Endothelial cell of umbilical vein (primary cell): ENCODE measurements at regions not wholly inside any gene's neighbourhood (a gene's known extent, or its start where the extent isn't known, plus 50 kb on each side); places are given as distances from the start of the nearest gene placed in this dataset.

Experiments used
- BruUV-seq: library from RNA; stranded (reverse); fragments of 400-500 nt; replicated peaks from 2 replicates; lab custom pipeline; 2021; lab: Mats Ljungman, UMichigan
- CTCF ChIA-PET: fragments of 300-600, 350-600 bp; sonication (Branson Sonifier 250); formaldehyde crosslinking; loops from one replicate; lab custom pipeline; 2021; ENCODE audit warnings: antibody characterized with exemption, inconsistent platforms; lab: Charles Lee
- POLR2A ChIA-PET: fragments of 300-600, 350-600 bp; sonication (Branson Sonifier 250); formaldehyde crosslinking; loops from one replicate; lab custom pipeline; 2021; ENCODE audit warnings: antibody characterized with exemption, inconsistent platforms; lab: Charles Lee
- DNase-seq: peaks from one replicate; pipeline ENCODE4 v3.0.0-alpha.2; 2011; ENCODE audit warnings: low read depth, low spot score
- FAIRE-seq: peaks from 2 replicates; lab custom pipeline; 2011; peaks lifted over from hg19 to GRCh38; lab: Jason Lieb, UNC
- H2AFZ ChIP-seq: 2 replicates; pipeline ENCODE4 v1.6.0; 2012; ENCODE audit warnings: low read depth, low read length, control low read depth, inconsistent platforms
- H3K27ac ChIP-seq: 2 replicates; pipeline ENCODE4 v1.5.1; 2011; ENCODE audit warnings: low read depth, mild to moderate bottlenecking, control low read depth, low read length, moderate library complexity; ENCODE audit not compliant: insufficient read depth
- H3K27me3 ChIP-seq, 2 experiments: 2 replicates each; pipeline versions ENCODE4 v1.6.0 to v1.6.1; 2011; ENCODE audit warnings: low read length in 2 of 2, mixed read lengths in 1 of 2; ENCODE audit not compliant: control insufficient read depth in 2 of 2, insufficient read depth in 2 of 2
- H3K36me3 ChIP-seq, 2 experiments: 2 replicates in 1 of 2; 3 replicates in 1 of 2; pipeline ENCODE4 v1.5.1; 2011; ENCODE audit warnings: low read length in 2 of 2, mild to moderate bottlenecking in 1 of 2, moderate library complexity in 1 of 2; ENCODE audit not compliant: control insufficient read depth in 2 of 2, insufficient read depth in 2 of 2; ENCODE audit errors: extremely low read depth in 1 of 2
- H3K4me1 ChIP-seq: 3 replicates; pipeline ENCODE4 v1.5.1; 2011; ENCODE audit warnings: mild to moderate bottlenecking, low read length; ENCODE audit not compliant: control insufficient read depth, insufficient read depth; ENCODE audit errors: extremely low read depth
- H3K4me2 ChIP-seq: 2 replicates; pipeline ENCODE4 v1.6.1; 2011; ENCODE audit warnings: low read length, control low read depth, mixed read lengths; ENCODE audit not compliant: insufficient read depth
- H3K4me3 ChIP-seq, 3 experiments: fragments of 200-600 bp in 1 of 3; sonication (generic), shearing (Covaris generic) in 1 of 3; replicated peaks in 1 of 3; 2 replicates each; pipeline ENCODE4 v1.5.1; 2011 to 2016; ENCODE audit warnings: control low read depth in 3 of 3, low read length in 3 of 3, mild to moderate bottlenecking in 2 of 3, inconsistent platforms in 1 of 3, low read depth in 1 of 3, moderate library complexity in 1 of 3; ENCODE audit not compliant: insufficient read depth in 1 of 3
- H3K79me2 ChIP-seq: 2 replicates; pipeline ENCODE4 v1.6.0; 2012; ENCODE audit warnings: low read length, inconsistent platforms; ENCODE audit not compliant: control insufficient read depth, insufficient read depth
- H3K9ac ChIP-seq: replicated peaks from 2 replicates; pipeline ENCODE3; 2011; ENCODE audit warnings: low read length, control low read depth; ENCODE audit not compliant: insufficient read depth; ENCODE audit errors: extremely low read depth
- H3K9me1 ChIP-seq: replicated peaks from 3 replicates; pipeline ENCODE4 v1.6.0; 2011; ENCODE audit warnings: mild to moderate bottlenecking, low read length; ENCODE audit not compliant: control insufficient read depth, insufficient read depth; ENCODE audit errors: extremely low read depth
- H3K9me3 ChIP-seq: replicated peaks from 2 replicates; pipeline ENCODE4 v1.5.1; 2012; ENCODE audit warnings: low read length, inconsistent platforms; ENCODE audit not compliant: control insufficient read depth, insufficient read depth
- H4K20me1 ChIP-seq: replicated peaks from 2 replicates; pipeline ENCODE3; 2011; ENCODE audit warnings: mild to moderate bottlenecking, low read length; ENCODE audit not compliant: control insufficient read depth, insufficient read depth; ENCODE audit errors: extremely low read depth
- EZH2 ChIP-seq: IDR thresholded peaks from 2 replicates; pipeline ENCODE4 v1.6.1; 2012; ENCODE audit warnings: borderline replicate concordance, low read depth, mild to moderate bottlenecking, moderate library complexity, low read length, inconsistent platforms; ENCODE audit not compliant: severe bottlenecking
- FOS ChIP-seq: IDR thresholded peaks from 2 replicates; pipeline ENCODE4 v1.6.1; 2011; ENCODE audit warnings: mild to moderate bottlenecking, low read length, moderate library complexity, borderline replicate concordance; ENCODE audit not compliant: insufficient read depth
- GATA2 ChIP-seq: IDR thresholded peaks from 2 replicates; pipeline ENCODE4 v1.7.0; 2011; ENCODE audit warnings: low read depth, mild to moderate bottlenecking, moderate library complexity, mixed read lengths, low read length; ENCODE audit not compliant: insufficient read length, insufficient read depth
- JUN ChIP-seq: IDR thresholded peaks from 2 replicates; pipeline ENCODE4 v1.6.1; 2011; ENCODE audit warnings: borderline replicate concordance, low read depth; ENCODE audit not compliant: insufficient read length, insufficient read depth
- MYC ChIP-seq: IDR thresholded peaks from one replicate; pipeline ENCODE4 v1.6.1; 2011; ENCODE audit warnings: mild to moderate bottlenecking, low read depth, low read length
- POLR2A ChIP-seq: IDR thresholded peaks from 2 replicates; pipeline ENCODE4 v1.6.1; 2012; ENCODE audit warnings: low read depth, mild to moderate bottlenecking, control low read depth, low read length
- POLR2AphosphoS5 ChIP-seq: IDR thresholded peaks from 2 replicates; pipeline ENCODE4 v1.6.1; 2012; ENCODE audit warnings: low read depth, mild to moderate bottlenecking, control low read depth, low read length, moderate library complexity; ENCODE audit not compliant: insufficient read depth
- dilution Hi-C: fragments of 300-500 bp; cut with MboI; formaldehyde crosslinking; loops from one replicate; pipeline ENCODE4 v1.15.0; 2019; ENCODE audit warnings: low sequenced_read_pairs; ENCODE audit not compliant: extremely low pct_ligation_motif_present
- intact Hi-C: fragments of 100-400 bp; cut with micrococcal nuclease; formaldehyde crosslinking; loops from one replicate; pipeline ENCODE4 v1.10.0; 2022
- TF ChIP-seq, protein P1 (sequence below), 2 donors: IDR thresholded peaks; 1 replicate in 1 of 2; 2 replicates in 1 of 2; pipeline ENCODE4 v1.5.1; 2011; ENCODE audit warnings: low read length in 2 of 2, mild to moderate bottlenecking in 2 of 2, moderate library complexity in 2 of 2, control low read depth in 1 of 2, inconsistent platforms in 1 of 2, low read depth in 1 of 2; ENCODE audit not compliant: insufficient read depth in 1 of 2; ENCODE audit errors: extremely low read depth in 1 of 2
- TF ChIP-seq, protein P2 (sequence below): IDR thresholded peaks from 2 replicates; pipeline ENCODE4 v1.6.1; 2011; ENCODE audit not compliant: insufficient read depth, insufficient read length

DNA sequence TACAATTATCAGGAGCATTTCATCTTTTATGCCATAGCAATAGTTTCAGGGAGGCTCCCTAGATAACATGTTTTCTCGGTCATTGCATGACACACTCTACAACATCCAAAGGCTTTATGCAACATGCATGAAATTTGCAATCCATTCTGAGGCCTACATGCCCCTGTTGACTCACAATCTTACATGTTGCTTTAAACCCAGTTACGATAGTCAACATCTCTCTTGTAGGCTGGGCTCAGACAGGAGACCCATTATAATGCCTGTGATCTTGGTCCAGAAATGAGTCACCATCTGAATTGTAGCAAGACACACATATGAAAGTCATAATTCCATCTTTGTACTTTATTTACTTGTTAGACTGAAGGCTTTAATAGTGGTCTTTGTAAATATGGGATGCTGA, 1050.3 kb upstream of the AMELY start:
- intact Hi-C loops, result no loop called here
- ChIA-PET POLR2A (no interaction called here), CTCF (no interaction called here)
- Histone ChIP-seq H2AFZ (no peak overlapping the region), H3K4me2 (no peak overlapping the region), H3K4me3 (no peak overlapping the region), H3K9me3 (no peaks in the 10 kb centered on the region), H3K9me1 (no peaks in the 10 kb centered on the region), H3K27me3 (no peaks in the 10 kb centered on the region), H3K4me1 (no peaks in the 10 kb centered on the region), H4K20me1 (no peaks in the 10 kb centered on the region), H3K27ac (no peak overlapping the region), H3K9ac (no peak overlapping the region), H3K36me3 (no peaks in the 10 kb centered on the region), H3K79me2 (no peaks in the 10 kb centered on the region)
- dilution Hi-C loops, result no loop called here
- TF ChIP-seq POLR2AphosphoS5, result no peak
- no peak for TF ChIP-seq EZH2
- no peak for TF ChIP-seq GATA2
- TF ChIP-seq, protein P1, sequence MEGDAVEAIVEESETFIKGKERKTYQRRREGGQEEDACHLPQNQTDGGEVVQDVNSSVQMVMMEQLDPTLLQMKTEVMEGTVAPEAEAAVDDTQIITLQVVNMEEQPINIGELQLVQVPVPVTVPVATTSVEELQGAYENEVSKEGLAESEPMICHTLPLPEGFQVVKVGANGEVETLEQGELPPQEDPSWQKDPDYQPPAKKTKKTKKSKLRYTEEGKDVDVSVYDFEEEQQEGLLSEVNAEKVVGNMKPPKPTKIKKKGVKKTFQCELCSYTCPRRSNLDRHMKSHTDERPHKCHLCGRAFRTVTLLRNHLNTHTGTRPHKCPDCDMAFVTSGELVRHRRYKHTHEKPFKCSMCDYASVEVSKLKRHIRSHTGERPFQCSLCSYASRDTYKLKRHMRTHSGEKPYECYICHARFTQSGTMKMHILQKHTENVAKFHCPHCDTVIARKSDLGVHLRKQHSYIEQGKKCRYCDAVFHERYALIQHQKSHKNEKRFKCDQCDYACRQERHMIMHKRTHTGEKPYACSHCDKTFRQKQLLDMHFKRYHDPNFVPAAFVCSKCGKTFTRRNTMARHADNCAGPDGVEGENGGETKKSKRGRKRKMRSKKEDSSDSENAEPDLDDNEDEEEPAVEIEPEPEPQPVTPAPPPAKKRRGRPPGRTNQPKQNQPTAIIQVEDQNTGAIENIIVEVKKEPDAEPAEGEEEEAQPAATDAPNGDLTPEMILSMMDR (IDR thresholded peaks at IDR 0.05; ENCODE audit: extremely low read depth in 1 of 2, insufficient read depth in 1 of 2, low read depth in 1 of 2, low read length in 2 of 2), result no peak
- TF ChIP-seq, protein P2, sequence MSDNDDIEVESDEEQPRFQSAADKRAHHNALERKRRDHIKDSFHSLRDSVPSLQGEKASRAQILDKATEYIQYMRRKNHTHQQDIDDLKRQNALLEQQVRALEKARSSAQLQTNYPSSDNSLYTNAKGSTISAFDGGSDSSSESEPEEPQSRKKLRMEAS, result no peak
- no peak for TF ChIP-seq FOS
- TF ChIP-seq JUN, result no peak
- TF ChIP-seq MYC, result no peak
- TF ChIP-seq POLR2A, result no peak
- no TSS peak for BruUV-seq
- no peak for FAIRE-seq
- no peak for DNase-seq
